GM21737 (cell line): ENCODE measurements at regions not wholly inside any gene's neighbourhood (a gene's known extent, or its start where the extent isn't known, plus 50 kb on each side); places are given as distances from the start of the nearest gene placed in this dataset.
"Not testable (repeated sequence)": the region's sequence is repeated elsewhere in the genome, so short reads cannot be mapped to it uniquely, and the experiment has no call there.

Experiments used
- ATAC-seq: cut with Tn5 transposase; IDR thresholded peaks from one replicate; pipeline ENCODE4 v1.9.1; 2021; ENCODE audit warnings: mild to moderate bottlenecking, moderate library complexity; ENCODE audit not compliant: unreplicated experiment

DNA sequence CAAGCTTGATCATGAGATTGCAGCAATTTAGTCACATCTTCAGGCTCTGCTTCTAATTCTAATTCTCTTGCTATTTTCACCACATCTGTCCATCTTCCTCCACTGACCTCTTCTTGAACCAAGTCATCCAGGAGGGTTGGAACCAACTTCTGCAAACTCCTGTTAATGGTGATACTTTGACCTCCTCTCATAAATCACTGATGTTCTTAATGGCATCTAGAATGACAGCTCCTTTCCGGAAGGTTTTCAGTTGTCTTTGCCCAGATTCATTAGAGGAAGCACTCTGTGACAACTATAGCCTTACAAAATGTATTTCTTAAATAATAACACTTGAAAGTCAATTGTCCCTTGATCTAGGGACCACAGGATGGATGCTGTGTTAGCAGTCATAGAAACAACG, 136.2 kb downstream of the IGLL1 start:
- ATAC-seq: not testable (repeated sequence)

DNA sequence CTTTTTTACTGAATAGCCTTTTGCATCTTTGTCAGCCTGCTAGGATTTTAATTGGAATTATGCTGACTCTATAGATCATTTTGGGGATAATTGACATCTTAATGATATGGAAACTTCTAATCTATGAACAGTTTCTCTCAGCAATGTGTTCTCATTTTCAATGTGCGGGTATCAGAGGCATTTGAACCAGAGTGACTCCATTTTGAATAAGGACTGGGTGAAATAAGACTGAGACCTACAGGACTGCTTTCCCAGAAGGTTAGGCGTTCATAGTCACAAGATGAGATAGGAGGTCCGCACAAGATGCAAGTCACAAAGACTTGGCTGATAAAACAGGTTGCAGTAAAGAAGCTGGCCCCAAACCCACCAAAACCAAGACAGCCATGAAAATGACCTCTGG, 140.5 kb downstream of the IGLL1 start:
- not testable (repeated sequence) for ATAC-seq

DNA sequence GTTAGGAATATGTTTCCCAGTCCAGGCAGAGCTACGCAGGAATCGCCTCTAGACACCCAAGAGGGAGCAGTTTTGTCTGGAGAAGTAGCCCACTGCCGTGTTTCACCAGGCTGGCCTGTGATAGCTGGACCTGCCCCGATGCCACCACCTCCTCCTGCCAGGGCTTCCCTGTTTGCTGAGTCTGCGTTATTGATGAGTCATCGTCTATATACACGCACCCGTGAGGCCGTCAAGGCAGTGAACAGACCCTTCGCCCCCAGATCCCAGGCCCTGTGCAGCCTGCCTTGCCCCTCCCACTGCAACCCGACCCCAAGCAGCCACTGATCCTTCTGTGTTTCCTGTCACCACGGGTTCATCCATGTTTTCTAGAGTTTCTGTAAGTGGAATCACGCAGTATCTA, 141.9 kb downstream of the IGLL1 start:
- ATAC-seq: no peak

DNA sequence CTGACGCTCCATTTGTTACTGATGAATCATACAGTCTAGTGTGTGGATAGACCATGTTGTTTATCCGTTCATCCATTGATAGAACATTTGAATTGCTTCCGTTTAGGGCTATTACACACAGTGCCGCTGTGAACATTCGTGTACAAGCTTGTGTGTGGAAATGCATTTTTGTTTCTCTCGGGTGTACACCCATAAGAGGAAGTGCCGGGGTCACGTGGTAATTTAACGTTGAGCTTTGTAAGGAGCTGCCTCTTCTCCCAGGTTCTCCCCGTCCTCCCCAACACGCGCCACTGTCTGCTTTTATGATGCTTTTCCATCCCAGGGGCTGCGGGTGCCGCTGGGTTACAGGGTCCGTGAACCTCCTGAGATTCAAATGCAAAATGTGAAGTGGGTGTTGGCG, 142.3 kb downstream of the IGLL1 start:
- no peak for ATAC-seq

DNA sequence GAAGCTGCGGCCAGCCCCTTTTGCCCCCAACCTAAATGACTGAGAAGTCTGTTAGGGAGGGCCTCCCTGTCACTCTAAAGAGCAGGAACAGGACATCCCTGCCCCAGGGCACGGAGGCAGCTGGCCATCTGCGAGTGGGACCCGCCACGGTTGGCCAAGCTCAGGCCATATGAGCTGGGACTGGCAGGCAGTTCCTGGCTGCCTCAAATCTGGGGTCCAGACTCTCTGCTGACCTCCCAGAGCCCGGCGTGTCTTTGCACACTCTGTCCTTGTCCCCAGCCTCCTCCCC, 143.0 kb downstream of the IGLL1 start:
- ATAC-seq: not testable (repeated sequence)

DNA sequence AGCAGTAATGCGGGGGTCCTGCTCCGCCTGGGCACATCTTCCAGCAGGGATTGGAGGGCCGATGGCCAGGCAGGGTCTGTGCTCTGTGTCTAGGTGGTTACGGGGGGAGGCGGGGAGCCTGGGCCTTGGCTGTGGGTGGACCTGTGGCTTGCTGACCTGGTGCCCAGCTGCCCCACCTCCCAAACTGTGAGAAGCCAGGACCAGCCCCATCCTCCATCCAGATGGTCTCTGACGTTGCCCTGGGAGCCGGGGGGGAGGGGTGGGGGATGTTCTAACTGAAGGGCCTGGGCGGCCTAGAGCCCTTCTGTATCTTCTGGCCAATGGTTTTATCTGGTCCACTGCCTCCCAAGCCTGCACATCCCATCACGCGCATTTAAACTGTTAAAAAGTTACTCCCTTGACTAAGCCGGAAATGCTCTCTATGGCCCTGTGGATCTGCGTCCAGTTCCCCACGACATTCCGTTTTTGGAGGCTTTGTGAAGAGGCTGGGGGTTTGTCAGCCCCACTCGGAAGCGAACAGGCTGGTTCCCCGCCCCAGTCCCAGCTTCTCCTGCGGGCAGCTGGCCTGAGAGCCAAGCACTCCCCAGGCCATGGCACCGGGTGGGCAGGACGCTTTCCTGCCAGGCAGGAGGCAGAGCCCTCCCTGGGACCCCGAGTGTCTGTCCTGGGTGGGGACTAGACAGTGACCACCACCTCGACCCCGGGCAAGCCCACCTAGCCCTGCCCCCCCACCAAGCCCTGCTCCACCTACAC, 143.6 kb downstream of the IGLL1 start:
- ATAC-seq: not testable (repeated sequence)

DNA sequence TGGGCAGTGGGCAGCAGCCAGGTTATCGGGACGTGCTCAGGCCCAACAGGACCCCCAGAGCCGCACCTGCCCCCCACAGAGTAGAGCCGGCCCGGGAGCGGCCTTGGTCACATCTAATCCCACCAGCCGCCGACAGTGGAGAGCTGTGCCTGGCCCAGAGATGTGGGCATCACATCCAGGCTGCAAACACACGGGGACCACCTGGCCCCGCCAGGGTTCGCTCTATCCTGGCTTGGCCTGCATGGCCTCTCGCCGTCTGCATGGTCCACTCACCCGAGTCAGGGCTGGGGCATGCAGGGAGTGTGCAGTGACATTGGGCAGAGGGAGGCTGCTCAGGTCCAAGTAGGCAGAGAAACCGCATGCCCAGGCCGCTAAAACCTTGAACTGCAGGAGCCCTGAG, 144.9 kb downstream of the IGLL1 start:
- ATAC-seq: not testable (repeated sequence)

DNA sequence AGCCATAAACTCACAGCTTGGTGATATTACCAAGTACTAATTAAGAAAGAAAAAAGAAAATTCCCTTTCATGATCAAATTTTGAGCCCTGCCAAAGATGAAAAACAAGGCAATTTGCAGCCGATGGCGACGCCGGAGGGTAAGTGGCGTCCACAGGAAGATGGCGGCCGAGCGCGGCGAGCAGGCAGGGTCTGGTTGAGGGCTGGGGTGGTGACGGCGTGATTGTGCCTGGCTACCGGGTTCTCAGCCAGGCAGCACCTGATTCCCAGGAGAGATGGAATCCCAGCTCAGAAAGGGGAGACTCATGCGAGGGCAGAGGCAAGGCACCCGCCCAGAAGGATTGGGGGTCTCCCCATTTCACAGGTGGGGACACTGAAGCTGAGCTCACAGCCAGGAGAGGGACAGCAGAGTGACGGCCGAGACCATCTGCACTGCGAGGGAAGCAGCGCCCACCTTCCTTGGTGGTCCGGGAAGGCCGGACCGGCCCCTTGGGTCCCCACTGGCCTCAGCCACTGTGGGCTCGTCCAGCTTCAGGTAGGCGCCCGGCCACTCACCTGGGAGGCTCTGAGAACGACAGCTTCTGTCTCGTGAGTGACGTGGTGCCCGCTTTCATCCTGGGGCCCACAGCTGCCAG, 145.8 kb downstream of the IGLL1 start:
- not testable (repeated sequence) for ATAC-seq

DNA sequence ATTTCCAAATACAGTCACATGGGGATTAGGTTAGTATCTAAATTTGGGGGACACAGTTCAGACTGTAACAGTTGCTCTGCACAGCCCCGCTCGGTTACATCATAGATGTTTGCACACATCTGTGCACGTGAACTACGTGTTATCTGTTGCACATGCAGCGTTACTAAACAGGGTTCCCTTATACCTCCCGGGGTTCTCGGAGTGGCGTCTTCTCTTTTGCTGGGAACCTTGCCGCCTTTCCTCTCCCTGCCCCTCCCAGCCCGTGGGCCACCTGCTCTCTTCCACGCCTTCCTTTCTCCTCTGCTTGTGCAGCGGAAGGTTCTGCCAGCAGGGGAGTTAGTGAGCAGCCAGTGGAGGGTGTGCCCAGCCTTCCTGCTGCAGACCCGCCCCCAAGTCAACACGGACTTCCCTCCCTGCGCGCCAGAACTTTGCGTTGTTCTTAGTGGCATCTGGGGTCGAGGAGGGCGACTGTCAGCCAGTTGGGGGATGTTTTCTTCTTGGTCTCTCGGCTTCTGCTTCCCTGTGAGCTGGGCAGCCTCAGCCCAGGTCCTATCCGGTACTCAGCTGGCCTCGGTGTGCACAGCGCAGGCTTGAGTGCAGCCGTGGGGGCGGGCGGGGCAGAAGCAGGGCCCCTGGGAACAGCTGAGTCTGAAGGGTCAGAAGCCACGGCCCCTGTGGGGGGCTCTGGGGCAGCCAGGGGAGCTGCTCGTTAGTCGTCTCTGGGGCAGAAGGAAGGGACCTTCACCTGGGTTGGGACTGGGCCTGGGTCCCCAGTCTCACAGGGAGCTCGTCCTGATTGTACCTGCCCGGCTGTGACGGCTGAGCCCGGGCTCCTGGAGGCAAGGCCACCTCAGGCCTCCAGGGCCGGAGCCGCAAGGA, 146.7 kb downstream of the IGLL1 start:
- not testable (repeated sequence) for ATAC-seq

DNA sequence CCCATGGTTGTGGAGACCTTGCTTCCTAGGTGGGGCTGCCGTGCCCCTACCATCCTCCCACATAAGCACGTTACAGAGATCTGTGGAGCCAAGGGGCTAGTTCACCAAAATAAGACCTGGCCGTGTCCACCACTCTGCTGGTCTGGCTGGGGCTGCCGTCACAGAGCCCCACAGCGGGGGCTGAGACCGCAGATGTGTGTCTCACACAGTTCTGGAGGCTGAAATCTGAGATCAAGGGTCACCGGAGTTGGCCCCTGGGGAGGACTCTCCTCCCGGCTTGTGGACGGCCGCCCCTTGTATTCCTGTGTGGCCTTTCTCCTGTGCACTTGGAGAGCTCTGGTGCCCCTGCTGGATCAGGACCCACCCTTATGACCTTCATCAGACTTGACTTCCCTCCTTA, 147.4 kb downstream of the IGLL1 start:
- not testable (repeated sequence) for ATAC-seq

DNA sequence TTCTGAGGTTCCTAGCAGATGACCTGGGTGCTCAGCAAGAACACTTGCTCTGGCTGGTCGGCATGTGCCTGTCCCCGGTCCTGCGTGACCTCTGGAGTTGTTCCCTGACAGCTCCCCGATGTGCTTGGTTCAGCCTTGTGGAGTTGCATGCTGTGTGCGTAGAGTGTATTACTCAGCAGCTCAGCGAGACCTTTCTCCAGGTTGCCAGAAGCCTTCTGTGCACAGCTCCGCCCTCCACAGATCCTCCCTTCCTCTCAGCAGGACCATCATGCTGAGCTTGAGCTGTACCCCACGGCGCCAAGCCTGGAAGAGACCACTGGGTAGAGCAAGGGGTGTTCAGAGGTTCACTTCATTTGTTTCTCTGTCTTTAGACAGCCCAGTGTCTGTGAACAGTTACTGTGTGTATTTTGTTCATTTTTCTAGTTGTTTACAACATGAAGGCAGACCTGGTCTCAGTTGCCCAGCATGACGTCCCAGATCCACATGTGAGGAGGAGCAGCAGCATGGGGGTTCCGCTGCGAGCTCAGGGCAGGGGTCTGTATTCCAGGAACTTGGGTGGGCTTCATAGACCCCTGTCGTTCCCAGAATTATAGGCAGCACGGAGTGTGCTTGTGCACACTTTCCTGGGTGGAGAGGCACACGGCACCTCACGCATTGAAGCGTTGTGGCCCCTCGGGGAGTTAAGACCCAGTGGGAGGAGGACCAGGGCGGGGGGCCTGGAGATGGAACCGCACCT, 148.6 kb downstream of the IGLL1 start:
- ATAC-seq: no peak

DNA sequence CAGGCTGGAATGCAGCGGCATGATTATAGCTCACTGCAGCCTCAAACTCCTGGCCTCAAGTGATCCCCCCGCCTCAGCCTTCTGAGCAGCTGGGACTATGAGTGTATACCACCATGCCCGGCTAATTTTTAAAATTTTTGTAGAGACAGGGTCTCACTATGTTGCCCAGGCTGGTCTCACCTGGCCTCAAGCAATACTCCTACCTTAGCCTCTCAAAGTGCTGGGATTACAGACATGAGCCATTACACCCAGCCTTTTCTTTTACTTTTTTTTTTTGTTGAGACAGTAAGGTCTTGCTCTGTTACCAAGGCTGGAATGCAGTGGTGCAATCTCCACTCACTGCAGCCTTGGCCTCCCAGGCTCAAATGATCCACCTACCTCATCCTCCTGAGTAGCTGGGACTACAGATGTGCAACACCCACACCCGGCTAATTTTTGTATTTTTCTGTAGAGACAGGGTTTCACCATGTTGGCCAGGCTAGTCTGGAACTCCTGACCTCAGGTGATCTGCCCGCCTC, 155.5 kb downstream of the IGLL1 start:
- not testable (repeated sequence) for ATAC-seq

DNA sequence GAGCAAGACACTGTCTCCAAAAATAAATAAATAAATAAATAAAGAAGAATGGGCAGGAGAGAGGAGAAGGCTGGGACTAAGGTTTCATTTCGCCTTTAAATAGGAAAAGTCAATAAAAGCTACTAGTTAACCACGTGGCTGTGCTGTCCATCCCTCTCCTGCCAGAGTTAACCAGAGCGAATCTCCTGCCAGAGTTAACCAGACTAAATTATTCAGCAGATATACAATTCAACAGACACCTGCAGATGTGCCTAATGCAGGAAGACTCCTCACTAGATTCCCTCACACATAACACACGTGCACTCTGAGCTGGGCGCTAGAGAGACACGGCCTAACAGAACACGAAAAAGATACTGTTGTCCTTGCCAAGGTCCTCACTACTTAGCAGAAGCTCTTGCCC, 156.1 kb downstream of the IGLL1 start:
- ATAC-seq: no peak

DNA sequence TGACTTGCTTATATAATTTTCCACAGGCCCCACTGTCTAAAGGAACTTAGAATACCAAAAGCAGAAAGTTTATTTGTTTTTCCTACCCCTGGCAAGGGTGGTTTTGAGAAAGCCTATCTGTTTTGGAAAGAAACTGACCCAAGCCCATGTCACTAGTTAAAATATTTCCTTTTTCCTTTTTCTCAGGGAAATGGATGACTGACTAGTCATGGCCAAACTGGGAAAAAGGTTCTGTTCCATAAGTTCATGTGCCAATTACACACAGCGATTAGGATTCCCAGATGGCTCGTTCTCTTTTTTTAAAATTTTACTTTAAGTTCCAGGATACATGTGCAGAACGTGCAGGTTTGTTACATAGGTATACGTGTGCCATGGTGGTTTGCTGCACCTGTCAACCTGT, 157.8 kb downstream of the IGLL1 start:
- ATAC-seq: not testable (repeated sequence)

DNA sequence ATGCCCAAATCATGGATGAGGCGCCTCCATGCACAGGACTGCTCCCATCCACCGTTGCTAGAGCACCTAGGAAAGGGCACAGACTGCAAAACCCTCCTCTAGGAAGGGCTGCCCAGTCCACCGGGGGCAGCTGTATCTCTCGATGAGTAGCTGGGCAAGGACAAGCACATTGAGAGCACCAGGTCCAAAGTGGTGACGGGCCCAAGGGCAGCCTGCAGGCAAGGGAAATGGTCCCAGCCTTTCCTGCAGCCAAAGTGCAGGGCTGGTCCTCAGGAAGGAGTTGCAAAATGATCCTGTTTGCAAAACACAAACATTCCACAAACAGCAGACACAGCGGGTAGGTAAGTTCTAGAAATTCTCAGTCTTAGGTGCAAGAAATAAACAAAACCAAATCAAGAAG, 158.8 kb downstream of the IGLL1 start:
- not testable (repeated sequence) for ATAC-seq

DNA sequence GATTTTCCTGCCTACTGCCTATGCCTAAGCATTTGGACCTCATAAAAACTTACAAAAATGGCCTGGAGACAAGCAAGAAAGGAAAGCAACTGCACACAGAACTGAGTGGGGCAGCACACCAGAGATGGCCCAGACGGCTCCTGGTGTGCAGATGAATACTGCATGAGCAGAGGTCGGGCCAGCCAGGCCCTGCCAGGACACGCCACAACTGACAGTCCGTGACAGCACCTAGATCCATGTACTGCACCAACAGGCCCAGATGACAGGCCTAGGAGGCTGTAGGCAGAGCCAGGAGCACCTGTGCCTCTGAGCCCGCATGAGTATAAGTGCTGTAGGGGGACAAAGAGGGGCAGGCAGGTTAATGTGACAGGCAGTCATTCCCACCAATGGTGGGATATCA, 160.2 kb downstream of the IGLL1 start:
- ATAC-seq: no peak

DNA sequence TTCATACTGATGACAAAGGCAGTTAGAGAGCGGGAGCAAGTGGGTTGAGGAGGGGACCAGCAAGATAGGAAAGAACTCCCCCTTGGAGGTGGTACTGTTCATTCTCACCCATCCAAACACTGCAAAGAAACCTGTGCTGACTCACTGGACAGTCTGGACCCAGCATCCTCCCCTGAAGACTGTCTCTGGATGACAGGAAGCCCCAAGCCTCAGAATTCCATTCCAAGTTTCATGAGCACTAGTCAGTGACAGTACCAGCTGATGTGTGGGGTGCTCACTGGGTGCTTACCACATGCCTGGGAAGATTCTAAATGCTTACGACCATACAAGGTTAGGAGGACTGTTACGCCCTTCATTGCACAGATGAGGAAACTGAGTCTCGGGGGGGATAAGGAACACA, 160.9 kb downstream of the IGLL1 start:
- no peak for ATAC-seq

DNA sequence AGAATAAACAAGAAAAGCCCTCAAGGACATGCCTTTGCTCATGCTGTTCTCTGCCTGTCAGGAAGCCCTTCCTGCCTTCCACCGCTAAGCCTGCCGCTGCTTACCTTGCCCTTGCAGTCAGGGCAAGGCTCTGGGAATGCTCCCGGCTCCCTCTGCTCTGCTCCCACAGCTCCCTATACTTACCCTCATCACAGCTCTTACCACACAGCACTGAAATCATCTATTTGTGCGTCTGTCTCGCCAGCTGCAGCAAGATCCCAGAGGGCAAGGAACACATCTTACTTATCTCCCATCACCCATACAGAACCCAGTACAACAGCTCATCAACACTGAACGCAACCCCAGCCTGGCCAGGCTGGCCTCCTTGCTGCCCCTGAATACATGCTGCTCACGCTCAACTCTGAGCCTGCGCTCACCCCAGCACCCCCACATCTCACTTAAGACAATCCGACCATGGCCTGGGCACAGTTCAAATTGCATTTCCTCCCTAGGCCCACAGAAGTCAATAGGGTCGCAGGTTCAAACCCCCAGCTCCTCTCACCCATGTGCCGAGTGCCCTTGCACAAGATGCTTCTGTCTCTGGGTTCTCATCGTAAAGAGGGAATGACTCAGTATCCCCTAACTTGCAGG, 161.8 kb downstream of the IGLL1 start:
- ATAC-seq: no peak

DNA sequence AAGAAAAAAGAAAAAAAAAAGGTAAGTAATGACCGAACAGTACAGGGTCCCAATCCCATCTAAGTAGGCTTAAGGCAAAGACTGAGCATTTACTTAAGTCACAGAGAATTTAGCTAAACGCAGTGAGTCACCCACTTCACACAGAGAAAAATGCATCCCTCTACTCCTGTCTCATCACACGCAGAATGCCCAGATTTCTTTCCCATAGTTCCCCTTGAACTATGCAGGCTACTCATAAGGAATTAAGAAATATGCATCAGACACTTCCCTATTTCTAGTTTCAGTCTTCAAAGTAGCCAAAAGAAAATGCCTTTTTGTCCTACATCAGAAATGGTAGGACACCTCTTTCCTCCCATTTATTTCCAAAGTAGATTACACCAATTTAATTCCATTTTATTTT, 162.8 kb downstream of the IGLL1 start:
- not testable (repeated sequence) for ATAC-seq

DNA sequence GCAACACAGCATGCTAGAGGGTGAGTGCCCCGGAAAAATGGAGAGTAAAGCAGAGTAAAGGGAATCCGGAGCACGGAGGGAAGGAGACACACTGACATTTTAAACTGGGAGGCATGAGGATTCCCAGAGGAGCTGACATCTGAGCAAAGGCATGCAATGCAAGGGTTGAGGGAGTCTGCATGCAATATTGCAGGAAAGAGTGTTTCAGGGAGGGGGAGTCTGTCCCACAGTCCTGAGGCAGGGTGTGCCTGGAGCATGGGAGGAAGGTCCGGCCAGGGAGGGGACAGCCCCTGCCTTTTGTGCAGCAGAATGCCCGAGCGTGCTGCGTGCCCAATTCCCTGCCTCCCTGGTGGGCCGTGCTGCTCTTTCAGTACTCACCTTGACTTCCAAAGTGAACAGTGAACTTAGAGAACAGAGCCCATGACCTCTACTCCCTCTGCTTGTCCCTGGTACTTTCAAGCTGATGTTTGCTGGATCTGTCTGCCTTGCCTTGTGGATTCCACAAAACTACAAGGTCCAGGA, 163.9 kb downstream of the IGLL1 start:
- not testable (repeated sequence) for ATAC-seq
